Neural cell (in vitro differentiated cells): ENCODE measurements at regions not wholly inside any gene's neighbourhood (a gene's known extent, or its start where the extent isn't known, plus 50 kb on each side); places are given as distances from the start of the nearest gene placed in this dataset.

Source experiments
- H2AFZ ChIP-seq: fragments of 200-600, 300-800 bp; sonication (generic), shearing (Covaris generic); 2 replicates; pipeline ENCODE4 v1.6.0; 2014; ENCODE audit warnings: low read depth, mild to moderate bottlenecking, antibody characterized with exemption, low read length, moderate library complexity
- H3F3A ChIP-seq: fragments of 200-600 bp; shearing (Covaris generic); 2 replicates; pipeline ENCODE4 v1.6.1; 2016; ENCODE audit warnings: mild to moderate bottlenecking, moderate library complexity, mixed read lengths, antibody characterized with exemption, low read length; ENCODE audit not compliant: insufficient read depth, poor library complexity, severe bottlenecking
- H3K27ac ChIP-seq: fragments of 200-600, 300-800 bp; sonication (generic), shearing (Covaris generic); 2 replicates; pipeline ENCODE4 v1.5.1; 2014; ENCODE audit warnings: mild to moderate bottlenecking, low read length, moderate library complexity
- H3K27me3 ChIP-seq: fragments of 300-800, 200-600 bp; sonication (generic), shearing (Covaris generic); 2 replicates; pipeline ENCODE4 v1.6.0; 2014; ENCODE audit warnings: mild to moderate bottlenecking, low read depth, low read length, moderate library complexity; ENCODE audit not compliant: insufficient read depth
- H3K36me3 ChIP-seq: fragments of 300-800, 200-600 bp; sonication (generic), shearing (Covaris generic); 2 replicates; pipeline ENCODE4 v1.5.1; 2014; ENCODE audit warnings: mild to moderate bottlenecking, antibody characterized with exemption, low read length, moderate library complexity; ENCODE audit not compliant: insufficient read depth
- H3K4me2 ChIP-seq: fragments of 300-800, 200-600 bp; sonication (generic), shearing (Covaris generic); 2 replicates; pipeline ENCODE4 v1.6.0; 2014; ENCODE audit warnings: mild to moderate bottlenecking, low read length
- H3K4me3 ChIP-seq: fragments of 300-800, 200-600 bp; sonication (generic), shearing (Covaris generic); 2 replicates; pipeline ENCODE4 v1.5.1; 2014; ENCODE audit warnings: mild to moderate bottlenecking, low read length, moderate library complexity
- H3K79me2 ChIP-seq: fragments of 200-600 bp; shearing (Covaris generic); replicated peaks from 2 replicates; pipeline ENCODE4 v1.6.0; 2014; ENCODE audit warnings: mild to moderate bottlenecking, low read length, moderate library complexity; ENCODE audit not compliant: insufficient read depth
- H3K9ac ChIP-seq: fragments of 300-800, 200-600 bp; sonication (generic), shearing (Covaris generic); 2 replicates; pipeline ENCODE4 v1.6.1; 2016; ENCODE audit warnings: mild to moderate bottlenecking, low read length, mixed read lengths
- H3K9me2 ChIP-seq: fragments of 200-600 bp; shearing (Covaris generic); 2 replicates; pipeline ENCODE4 v1.6.1; 2016; ENCODE audit warnings: mild to moderate bottlenecking, low read length, mixed read lengths; ENCODE audit not compliant: insufficient read depth
- H3K9me3 ChIP-seq: fragments of 200-600, 300-800 bp; sonication (generic), shearing (Covaris generic); 2 replicates; pipeline ENCODE4 v1.6.1; 2016; ENCODE audit warnings: mild to moderate bottlenecking, mixed run types, low read length, moderate library complexity, mixed read lengths
- H4K20me1 ChIP-seq: fragments of 200-600 bp; shearing (Covaris generic); 2 replicates; pipeline ENCODE4 v1.6.1; 2016; ENCODE audit warnings: mild to moderate bottlenecking, mixed run types; ENCODE audit not compliant: insufficient read depth
- EP300 ChIP-seq: fragments of 450-650 bp; conservative IDR thresholded peaks from 2 replicates; pipeline ENCODE4 v1.6.1; 2014; ENCODE audit warnings: antibody characterized with exemption, mild to moderate bottlenecking, moderate library complexity; ENCODE audit not compliant: poor library complexity, severe bottlenecking
- EZH2 ChIP-seq: fragments of 200-600, 300-800 bp; shearing (Covaris generic), sonication (generic); IDR thresholded peaks from 2 replicates; pipeline ENCODE4 v1.6.1; 2014; ENCODE audit warnings: antibody characterized with exemption, low read length, borderline replicate concordance, mild to moderate bottlenecking; ENCODE audit not compliant: insufficient read depth, poor library complexity, severe bottlenecking
- MXI1 ChIP-seq: fragments of 450-650 bp; conservative IDR thresholded peaks from 2 replicates; pipeline ENCODE4 v1.6.1; 2014; ENCODE audit warnings: antibody characterized with exemption, mild to moderate bottlenecking; ENCODE audit not compliant: poor library complexity, severe bottlenecking
- POLR2AphosphoS5 ChIP-seq: IDR thresholded peaks from 2 replicates; pipeline ENCODE4 v1.6.1; 2012
- RAD21 ChIP-seq: fragments of 450-650 bp; conservative IDR thresholded peaks from 2 replicates; pipeline ENCODE4 v1.6.1; 2014; ENCODE audit warnings: antibody characterized with exemption, mild to moderate bottlenecking, moderate library complexity
- SMC3 ChIP-seq: fragments of 450-650 bp; conservative IDR thresholded peaks from 2 replicates; pipeline ENCODE4 v1.6.1; 2014; ENCODE audit warnings: antibody characterized with exemption, mild to moderate bottlenecking, moderate library complexity; ENCODE audit not compliant: poor library complexity
- TAF1 ChIP-seq: IDR thresholded peaks from 2 replicates; pipeline ENCODE4 v1.6.1; 2012; ENCODE audit warnings: low read depth
- TF ChIP-seq, protein P1 (sequence below): IDR thresholded peaks from 2 replicates; pipeline ENCODE4 v1.6.1; 2012; ENCODE audit warnings: borderline replicate concordance
- TF ChIP-seq, protein P2 (sequence below): fragments of 450-650 bp; IDR thresholded peaks from 2 replicates; pipeline ENCODE4 v1.5.1; 2014; ENCODE audit warnings: antibody characterized with exemption, mild to moderate bottlenecking, moderate library complexity; ENCODE audit not compliant: poor library complexity, severe bottlenecking

DNA sequence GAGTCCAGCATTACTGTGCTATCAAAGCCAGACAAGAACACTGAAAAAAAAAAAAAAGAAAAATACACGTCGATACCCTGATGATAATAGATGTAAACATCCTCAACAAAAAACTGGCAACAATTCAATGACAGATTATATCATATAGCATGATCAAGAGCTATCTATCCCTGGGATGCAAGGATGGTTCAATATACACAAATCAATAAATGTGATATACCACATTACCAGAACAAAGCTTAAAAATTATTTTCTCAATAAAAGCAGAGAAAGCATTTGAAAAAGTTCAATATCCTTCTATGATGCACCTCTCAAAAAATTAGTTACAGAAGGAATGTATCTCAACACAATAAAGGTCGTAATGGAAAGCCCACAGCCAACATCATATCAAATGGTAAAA lies 332.8 kb upstream of the MMADHC start:
- Histone ChIP-seq H3K4me2 (no peak overlapping the region), H3K27me3 (no peaks in the 10 kb centered on the region), H3K9me2 (no peaks in the 10 kb centered on the region), H3K9ac (no peak overlapping the region), H2AFZ (no peak overlapping the region), H3K79me2 (no peaks in the 10 kb centered on the region), H3K36me3 (no peaks in the 10 kb centered on the region), H3K9me3 (no peaks in the 10 kb centered on the region), H3K4me3 (no peak overlapping the region), H3F3A (no peaks in the 10 kb centered on the region), H4K20me1 (no peaks in the 10 kb centered on the region), H3K27ac (no peak overlapping the region)
- TF ChIP-seq SMC3 (no peak), TAF1 (no peak), RAD21 (no peak), MXI1 (no peak), EP300 (no peak), EZH2 (no peak)
- TF ChIP-seq, protein P1, sequence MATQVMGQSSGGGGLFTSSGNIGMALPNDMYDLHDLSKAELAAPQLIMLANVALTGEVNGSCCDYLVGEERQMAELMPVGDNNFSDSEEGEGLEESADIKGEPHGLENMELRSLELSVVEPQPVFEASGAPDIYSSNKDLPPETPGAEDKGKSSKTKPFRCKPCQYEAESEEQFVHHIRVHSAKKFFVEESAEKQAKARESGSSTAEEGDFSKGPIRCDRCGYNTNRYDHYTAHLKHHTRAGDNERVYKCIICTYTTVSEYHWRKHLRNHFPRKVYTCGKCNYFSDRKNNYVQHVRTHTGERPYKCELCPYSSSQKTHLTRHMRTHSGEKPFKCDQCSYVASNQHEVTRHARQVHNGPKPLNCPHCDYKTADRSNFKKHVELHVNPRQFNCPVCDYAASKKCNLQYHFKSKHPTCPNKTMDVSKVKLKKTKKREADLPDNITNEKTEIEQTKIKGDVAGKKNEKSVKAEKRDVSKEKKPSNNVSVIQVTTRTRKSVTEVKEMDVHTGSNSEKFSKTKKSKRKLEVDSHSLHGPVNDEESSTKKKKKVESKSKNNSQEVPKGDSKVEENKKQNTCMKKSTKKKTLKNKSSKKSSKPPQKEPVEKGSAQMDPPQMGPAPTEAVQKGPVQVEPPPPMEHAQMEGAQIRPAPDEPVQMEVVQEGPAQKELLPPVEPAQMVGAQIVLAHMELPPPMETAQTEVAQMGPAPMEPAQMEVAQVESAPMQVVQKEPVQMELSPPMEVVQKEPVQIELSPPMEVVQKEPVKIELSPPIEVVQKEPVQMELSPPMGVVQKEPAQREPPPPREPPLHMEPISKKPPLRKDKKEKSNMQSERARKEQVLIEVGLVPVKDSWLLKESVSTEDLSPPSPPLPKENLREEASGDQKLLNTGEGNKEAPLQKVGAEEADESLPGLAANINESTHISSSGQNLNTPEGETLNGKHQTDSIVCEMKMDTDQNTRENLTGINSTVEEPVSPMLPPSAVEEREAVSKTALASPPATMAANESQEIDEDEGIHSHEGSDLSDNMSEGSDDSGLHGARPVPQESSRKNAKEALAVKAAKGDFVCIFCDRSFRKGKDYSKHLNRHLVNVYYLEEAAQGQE = no peak

DNA sequence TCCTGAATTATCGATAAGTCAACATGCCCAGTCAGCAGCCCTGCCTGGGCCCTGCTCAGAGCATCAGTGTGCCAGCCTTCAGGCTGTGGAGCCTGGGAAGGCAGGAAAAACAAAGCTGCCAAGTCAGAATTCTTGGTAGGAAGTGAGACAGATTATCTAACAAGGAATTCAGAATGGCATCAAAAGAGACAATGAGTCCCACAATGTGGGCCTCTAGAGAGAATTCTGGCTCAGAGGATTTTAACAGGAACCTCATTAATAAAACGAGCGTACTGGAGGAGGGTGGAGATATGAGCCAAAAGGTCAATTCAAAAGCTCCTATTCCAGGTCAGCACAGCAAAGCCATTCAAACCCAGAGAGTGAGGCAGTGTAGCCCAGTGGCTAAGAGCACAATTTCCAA lies 327.6 kb upstream of the MMADHC start:
- Histone ChIP-seq H3K36me3 (no peaks in the 10 kb centered on the region), H3K9me2 (no peaks in the 10 kb centered on the region), H3K9me3 (no peaks in the 10 kb centered on the region), H3K79me2 (no peaks in the 10 kb centered on the region), H3K27ac (no peak overlapping the region), H3K4me3 (no peak overlapping the region), H3K9ac (no peak overlapping the region), H3K4me2 (no peak overlapping the region), H2AFZ (no peak overlapping the region), H3F3A (no peaks in the 10 kb centered on the region), H3K27me3 (no peaks in the 10 kb centered on the region), H4K20me1 (no peaks in the 10 kb centered on the region)
- TF ChIP-seq SMC3 (no peak), POLR2AphosphoS5 (no peak), RAD21 (no peak), EP300 (no peak), MXI1 (no peak), EZH2 (no peak)
- TF ChIP-seq, protein P2, sequence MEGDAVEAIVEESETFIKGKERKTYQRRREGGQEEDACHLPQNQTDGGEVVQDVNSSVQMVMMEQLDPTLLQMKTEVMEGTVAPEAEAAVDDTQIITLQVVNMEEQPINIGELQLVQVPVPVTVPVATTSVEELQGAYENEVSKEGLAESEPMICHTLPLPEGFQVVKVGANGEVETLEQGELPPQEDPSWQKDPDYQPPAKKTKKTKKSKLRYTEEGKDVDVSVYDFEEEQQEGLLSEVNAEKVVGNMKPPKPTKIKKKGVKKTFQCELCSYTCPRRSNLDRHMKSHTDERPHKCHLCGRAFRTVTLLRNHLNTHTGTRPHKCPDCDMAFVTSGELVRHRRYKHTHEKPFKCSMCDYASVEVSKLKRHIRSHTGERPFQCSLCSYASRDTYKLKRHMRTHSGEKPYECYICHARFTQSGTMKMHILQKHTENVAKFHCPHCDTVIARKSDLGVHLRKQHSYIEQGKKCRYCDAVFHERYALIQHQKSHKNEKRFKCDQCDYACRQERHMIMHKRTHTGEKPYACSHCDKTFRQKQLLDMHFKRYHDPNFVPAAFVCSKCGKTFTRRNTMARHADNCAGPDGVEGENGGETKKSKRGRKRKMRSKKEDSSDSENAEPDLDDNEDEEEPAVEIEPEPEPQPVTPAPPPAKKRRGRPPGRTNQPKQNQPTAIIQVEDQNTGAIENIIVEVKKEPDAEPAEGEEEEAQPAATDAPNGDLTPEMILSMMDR = no peak
- TF ChIP-seq, protein P1 = no peak
